H1 (cell line): ENCODE measurements at regions not wholly inside any gene's neighbourhood (a gene's known extent, or its start where the extent isn't known, plus 50 kb on each side); places are given as distances from the start of the nearest gene placed in this dataset.

Source experiments
- CTCF ChIA-PET: fragments of 300-600 bp; sonication (Branson Sonifier 250); formaldehyde crosslinking; loops from one replicate; lab custom pipeline; 2021; ENCODE audit not compliant: partially characterized antibody; lab: Charles Lee
- POLR2A ChIA-PET: fragments of 300-600 bp; sonication (Branson Sonifier 250); formaldehyde crosslinking; loops from one replicate; lab custom pipeline; 2021; ENCODE audit warnings: inconsistent platforms; ENCODE audit not compliant: partially characterized antibody; lab: Charles Lee
- DNase-seq, 2 experiments: peaks; one replicate each; pipeline versions ENCODE4 v3.0.0 to v3.0.0-alpha.2; 2010 to 2022; ENCODE audit warnings: low spot score in 2 of 2, low read depth in 1 of 2, mixed read lengths in 1 of 2
- FAIRE-seq: peaks from 2 replicates; lab custom pipeline; 2011; peaks lifted over from hg19 to GRCh38; lab: Jason Lieb, UNC
- H2AFZ ChIP-seq: 2 replicates; pipeline ENCODE4 v1.8.1; 2012; ENCODE audit warnings: low read length, inconsistent platforms
- H2AK5ac ChIP-seq: 2 replicates; pipeline ENCODE4 v1.6.1; 2013; ENCODE audit warnings: low read depth, low read length
- H2BK120ac ChIP-seq: replicated peaks from 2 replicates; pipeline ENCODE3; 2013; ENCODE audit warnings: low read depth, low read length, inconsistent platforms
- H2BK12ac ChIP-seq: 2 replicates; pipeline ENCODE4 v1.6.1; 2013; ENCODE audit warnings: low read depth, low read length
- H2BK15ac ChIP-seq: 2 replicates; pipeline ENCODE4 v1.6.1; 2013; ENCODE audit warnings: low read length
- H2BK20ac ChIP-seq: 2 replicates; pipeline ENCODE4 v1.6.1; 2013; ENCODE audit warnings: low read length
- H2BK5ac ChIP-seq: 2 replicates; pipeline ENCODE4 v1.6.1; 2013; ENCODE audit warnings: low read depth, low read length
- H3K14ac ChIP-seq: 2 replicates; pipeline ENCODE4 v1.6.1; 2013; ENCODE audit warnings: inconsistent platforms; ENCODE audit not compliant: insufficient read length
- H3K18ac ChIP-seq: 2 replicates; pipeline ENCODE4 v1.6.1; 2013; ENCODE audit warnings: low read length; ENCODE audit errors: extremely low read depth
- H3K23ac ChIP-seq: 2 replicates; pipeline ENCODE4 v1.6.1; 2013; ENCODE audit warnings: inconsistent platforms; ENCODE audit not compliant: insufficient read length
- H3K23me2 ChIP-seq: 2 replicates; pipeline ENCODE4 v1.6.1; 2013; ENCODE audit warnings: low read depth, low read length
- H3K27ac ChIP-seq: 2 replicates; pipeline ENCODE4 v1.6.1; 2011; ENCODE audit warnings: low read depth, low read length, inconsistent platforms
- H3K27me3 ChIP-seq, 4 experiments: replicated peaks in 1 of 4; 1 replicate in 1 of 4; 2 replicates in 3 of 4; pipeline versions ENCODE4 v1.6.1 to v1.8.1; 2011 to 2013; ENCODE audit warnings: low read length in 3 of 4, mild to moderate bottlenecking in 3 of 4, inconsistent platforms in 2 of 4, mixed read lengths in 2 of 4, moderate library complexity in 1 of 4; ENCODE audit not compliant: control insufficient read depth in 3 of 4, insufficient read depth in 3 of 4; ENCODE audit errors: extremely low read depth in 1 of 4
- H3K36me3 ChIP-seq, 4 experiments: 2 replicates each; pipeline versions ENCODE4 v1.6.1 to v1.8.1; 2011 to 2013; ENCODE audit warnings: mild to moderate bottlenecking in 4 of 4, low read length in 3 of 4, moderate library complexity in 2 of 4, control low read depth in 1 of 4, inconsistent platforms in 1 of 4; ENCODE audit not compliant: insufficient read depth in 4 of 4, control insufficient read depth in 2 of 4
- H3K4ac ChIP-seq: replicated peaks from 2 replicates; pipeline ENCODE3; 2013; ENCODE audit warnings: low read length, low read depth, mixed read lengths, inconsistent platforms; ENCODE audit not compliant: insufficient read length
- H3K4me1 ChIP-seq, 4 experiments: replicated peaks in 1 of 4; 1 replicate in 1 of 4; 2 replicates in 3 of 4; pipeline versions ENCODE4 v1.6.1 to v1.8.1; 2011 to 2013; ENCODE audit warnings: low read length in 3 of 4, inconsistent platforms in 2 of 4, mixed read lengths in 1 of 4; ENCODE audit not compliant: insufficient read depth in 4 of 4, control insufficient read depth in 3 of 4
- H3K4me2 ChIP-seq, 2 experiments: 2 replicates each; pipeline versions ENCODE4 v1.6.1 to v1.8.1; 2011 to 2013; ENCODE audit warnings: low read depth in 2 of 2, low read length in 2 of 2, control low read depth in 1 of 2, inconsistent platforms in 1 of 2, mild to moderate bottlenecking in 1 of 2; ENCODE audit not compliant: insufficient read depth in 1 of 2
- H3K4me3 ChIP-seq, 4 experiments: fragments of 200-600, 300-600 bp in 1 of 4; sonication (generic), shearing (Covaris generic), sonication (Bioruptor Twin) in 1 of 4; 2 replicates each; pipeline versions ENCODE4 v1.5.1 to v1.8.1; 2011 to 2016; ENCODE audit warnings: low read length in 4 of 4, low read depth in 3 of 4, control low read depth in 2 of 4, inconsistent platforms in 2 of 4, mild to moderate bottlenecking in 2 of 4, mixed read lengths in 1 of 4, moderate library complexity in 1 of 4; ENCODE audit not compliant: insufficient read depth in 2 of 4; ENCODE audit errors: extremely low read depth in 1 of 4
- H3K56ac ChIP-seq: replicated peaks from 2 replicates; pipeline ENCODE3; 2013; ENCODE audit warnings: low read depth, mild to moderate bottlenecking, mixed read lengths, low read length, inconsistent platforms; ENCODE audit not compliant: insufficient read length
- H3K79me1 ChIP-seq: 2 replicates; pipeline ENCODE4 v1.6.1; 2013; ENCODE audit warnings: low read depth, low read length, control low read depth
- H3K79me2 ChIP-seq, 2 experiments: 2 replicates each; pipeline versions ENCODE4 v1.6.1 to v1.8.1; 2012 to 2013; ENCODE audit warnings: low read length in 2 of 2, mild to moderate bottlenecking in 2 of 2, inconsistent platforms in 1 of 2; ENCODE audit not compliant: insufficient read depth in 2 of 2, control insufficient read depth in 1 of 2
- H3K9ac ChIP-seq, 4 experiments: replicated peaks in 1 of 4; 1 replicate in 1 of 4; 2 replicates in 3 of 4; pipeline versions ENCODE4 v1.6.1 to v1.8.1; 2011 to 2013; ENCODE audit warnings: low read depth in 3 of 4, low read length in 3 of 4, control low read depth in 2 of 4, mild to moderate bottlenecking in 2 of 4, moderate library complexity in 2 of 4, inconsistent platforms in 1 of 4; ENCODE audit errors: extremely low read depth in 1 of 4
- H3K9me3 ChIP-seq, 2 experiments: 2 replicates each; pipeline versions ENCODE4 v1.6.1 to v1.8.1; 2012 to 2013; ENCODE audit warnings: mild to moderate bottlenecking in 2 of 2, moderate library complexity in 2 of 2, control low read depth in 1 of 2, inconsistent platforms in 1 of 2, low read depth in 1 of 2, low read length in 1 of 2, mixed read lengths in 1 of 2; ENCODE audit not compliant: insufficient read depth in 2 of 2
- H4K20me1 ChIP-seq, 2 experiments: replicated peaks in 1 of 2; 2 replicates each; pipeline versions ENCODE3 to v1.8.1; 2011 to 2013; ENCODE audit warnings: inconsistent platforms in 2 of 2, low read length in 2 of 2, mild to moderate bottlenecking in 1 of 2; ENCODE audit not compliant: insufficient read depth in 2 of 2, control insufficient read depth in 1 of 2
- H4K5ac ChIP-seq: 2 replicates; pipeline ENCODE4 v1.6.1; 2013; ENCODE audit warnings: low read length, low read depth, mixed read lengths, inconsistent platforms; ENCODE audit not compliant: insufficient read length
- H4K8ac ChIP-seq: 2 replicates; pipeline ENCODE4 v1.8.0; 2013; ENCODE audit warnings: mild to moderate bottlenecking, moderate library complexity, low read length, inconsistent platforms; ENCODE audit not compliant: insufficient read depth; ENCODE audit errors: extremely low read depth
- H4K91ac ChIP-seq: replicated peaks from 2 replicates; pipeline ENCODE3; 2013; ENCODE audit warnings: low read length, mixed read lengths, inconsistent platforms; ENCODE audit not compliant: insufficient read length
- BCL11A ChIP-seq, 2 experiments: IDR thresholded peaks; one replicate each; pipeline ENCODE4 v1.6.1; 2011; ENCODE audit warnings: low read depth in 2 of 2, low read length in 2 of 2, mild to moderate bottlenecking in 2 of 2
- SP2 ChIP-seq: IDR thresholded peaks from 2 replicates; pipeline ENCODE4 v1.6.1; 2012; ENCODE audit warnings: mild to moderate bottlenecking, low read length, inconsistent platforms

DNA sequence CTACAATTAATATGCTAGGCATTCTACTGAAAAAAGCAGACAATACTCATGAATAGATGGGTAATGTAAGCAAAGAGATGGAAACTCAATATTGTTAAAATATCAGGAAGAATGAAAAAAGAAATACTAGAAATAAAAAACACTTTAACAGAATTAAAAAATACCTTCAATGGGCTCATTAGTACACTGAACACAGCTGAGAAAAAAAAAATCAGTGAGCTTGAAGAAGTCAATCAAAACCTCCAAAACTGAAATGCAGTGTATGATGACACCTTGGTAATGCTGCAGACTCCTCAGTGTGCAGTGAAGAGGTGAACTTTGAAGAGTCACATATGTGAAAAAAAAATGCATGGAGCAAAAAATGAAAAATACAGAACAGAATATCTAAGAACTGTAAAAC, 227.2 kb downstream of the TMEM26 start:
- H4K5ac ChIP-seq, result no peak overlapping the region
- no peak overlapping the region for H2AFZ ChIP-seq
- H3K4me3 ChIP-seq, result no peak overlapping the region
- ChIA-PET POLR2A (no interaction called here), CTCF (no interaction called here)
- H3K56ac ChIP-seq, result no peak overlapping the region
- no peak overlapping the region for H2AK5ac ChIP-seq
- H3K79me2 ChIP-seq, result no peaks in the 10 kb centered on the region
- H3K79me1 ChIP-seq, result no peaks in the 10 kb centered on the region
- no peak overlapping the region for H3K27ac ChIP-seq
- no peaks in the 10 kb centered on the region for H3K4me1 ChIP-seq
- H3K9me3 ChIP-seq, result no peaks in the 10 kb centered on the region
- H3K14ac ChIP-seq, result no peak overlapping the region
- no peaks in the 10 kb centered on the region for H3K23me2 ChIP-seq
- no peak overlapping the region for H3K4ac ChIP-seq
- FAIRE-seq, result no peak
- no peaks in the 10 kb centered on the region for H3K36me3 ChIP-seq
- no peak overlapping the region for H2BK120ac ChIP-seq
- no peak for DNase-seq
- no peak overlapping the region for H3K23ac ChIP-seq
- no peak overlapping the region for H3K4me2 ChIP-seq
- no peaks in the 10 kb centered on the region for H3K27me3 ChIP-seq
- H4K20me1 ChIP-seq, result no peaks in the 10 kb centered on the region
- no peak overlapping the region for H2BK12ac ChIP-seq
- no peak overlapping the region for H4K8ac ChIP-seq
- H3K18ac ChIP-seq, result no peak overlapping the region
- H4K91ac ChIP-seq, result no peak overlapping the region
- no peak overlapping the region for H2BK5ac ChIP-seq
- no peak overlapping the region for H2BK20ac ChIP-seq
- H3K9ac ChIP-seq, result no peak overlapping the region
- H2BK15ac ChIP-seq, result no peak overlapping the region
- TF ChIP-seq BCL11A (IDR thresholded peaks at IDR 0.05; ENCODE audit: low read depth in 2 of 2, low read length in 2 of 2) (no peak), SP2 (no peak)
